Endodermal cell (in vitro differentiated cells): ENCODE measurements at regions not wholly inside any gene's neighbourhood (a gene's known extent, or its start where the extent isn't known, plus 50 kb on each side); places are given as distances from the start of the nearest gene placed in this dataset.

ENCODE experiments used
- DNase-seq: peaks from one replicate; pipeline ENCODE4 v3.0.0-alpha.2; 2017
- H3K27ac ChIP-seq: 2 replicates; pipeline ENCODE4 v1.5.1; 2013; ENCODE audit warnings: mild to moderate bottlenecking, low read depth, low read length, moderate library complexity
- H3K27me3 ChIP-seq: 2 replicates; pipeline ENCODE4 v1.6.1; 2013; ENCODE audit warnings: mild to moderate bottlenecking, low read length, moderate library complexity; ENCODE audit not compliant: insufficient read depth, control insufficient read depth, poor library complexity, severe bottlenecking
- H3K36me3 ChIP-seq: 2 replicates; pipeline ENCODE4 v1.7.0; 2013; ENCODE audit warnings: mild to moderate bottlenecking, low read length, moderate library complexity; ENCODE audit not compliant: control insufficient read depth, insufficient read depth
- H3K4me1 ChIP-seq: one replicate; pipeline ENCODE4 v1.7.0; 2013; ENCODE audit warnings: low read length; ENCODE audit not compliant: control insufficient read depth, insufficient read depth
- H3K4me3 ChIP-seq: 2 replicates; pipeline ENCODE4 v1.5.1; 2013; ENCODE audit warnings: mild to moderate bottlenecking, low read length, moderate library complexity
- H3K9ac ChIP-seq: 2 replicates; pipeline ENCODE4 v1.6.1; 2013; ENCODE audit warnings: mild to moderate bottlenecking, low read length, moderate library complexity; ENCODE audit not compliant: poor library complexity, severe bottlenecking; ENCODE audit errors: extremely low read depth
- H3K9me3 ChIP-seq: 2 replicates; pipeline ENCODE4 v1.6.1; 2013; ENCODE audit warnings: mild to moderate bottlenecking, low read length, moderate library complexity; ENCODE audit not compliant: control insufficient read depth
- H3K27ac Mint-ChIP-seq: 2 replicates; pipeline ENCODE4 v1.8.0; 2020; ENCODE audit warnings: mixed read lengths
- H3K27me3 Mint-ChIP-seq: 2 replicates; pipeline ENCODE4 v1.8.0; 2021; ENCODE audit warnings: mild to moderate bottlenecking, mixed read lengths; ENCODE audit not compliant: insufficient read depth
- H3K36me3 Mint-ChIP-seq: 2 replicates; pipeline ENCODE4 v1.8.0; 2020; ENCODE audit warnings: low read depth, mixed read lengths
- H3K4me1 Mint-ChIP-seq: 2 replicates; pipeline ENCODE4 v1.8.0; 2020; ENCODE audit warnings: mixed read lengths
- H3K4me3 Mint-ChIP-seq: 2 replicates; pipeline ENCODE4 v1.8.0; 2020; ENCODE audit warnings: mild to moderate bottlenecking, moderate library complexity, mixed read lengths
- H3K9me3 Mint-ChIP-seq: 2 replicates; pipeline ENCODE4 v1.8.0; 2020; ENCODE audit warnings: mild to moderate bottlenecking, mixed read lengths
- WGBS, 2 experiments: methylation state at CpG; one replicate each; pipeline versions ENCODE4 v1.1.5 to v1.1.7; 2013; ENCODE audit warnings: missing lambda C conversion rate in 2 of 2, mixed read lengths in 1 of 2; ENCODE audit not compliant: insufficient coverage in 1 of 2, insufficient read length in 1 of 2; 5-methylcytosine and 5-hydroxymethylcytosine counted together
- TF ChIP-seq, protein P1 (sequence below): fragments of 200-600 bp; sonication (generic); conservative IDR thresholded peaks from 2 replicates; pipeline ENCODE4 v1.5.0; 2021; ENCODE audit warnings: antibody characterized with exemption, mild to moderate bottlenecking

DNA sequence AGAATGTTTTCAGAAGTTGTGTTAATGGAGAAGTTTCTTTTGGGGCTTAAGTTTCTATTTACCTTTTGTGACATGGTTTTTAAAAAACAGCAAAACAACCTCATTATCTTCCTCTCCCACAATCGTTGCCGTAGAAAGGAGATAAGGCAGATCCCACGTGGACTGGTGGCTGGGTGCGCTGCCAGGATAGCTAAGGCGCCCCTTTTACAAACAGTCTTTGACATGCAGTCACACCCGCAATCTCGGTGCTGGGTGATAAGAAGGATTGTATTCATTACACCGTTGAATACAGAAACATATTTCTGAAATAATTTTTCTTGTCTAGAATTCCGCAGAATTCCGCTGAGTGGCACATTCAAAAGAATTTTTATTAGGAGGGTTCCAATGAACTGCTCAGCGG lies 271.1 kb downstream of the UQCRFS1 start:
- Histone ChIP-seq H3K4me3 (no peak overlapping the region), H3K9ac (no peak overlapping the region), H3K36me3 (no peaks in the 10 kb centered on the region), H3K27ac (no peak overlapping the region), H3K27me3 (no peaks in the 10 kb centered on the region), H3K4me1 (no peaks in the 10 kb centered on the region), H3K9me3 (no peaks in the 10 kb centered on the region)
- no peaks in the 10 kb centered on the region for H3K36me3 Mint-ChIP-seq
- H3K27ac Mint-ChIP-seq, result no peak overlapping the region
- 91 to 96% methylated on average over 9 to 11 of the region's 11 CpGs for WGBS, 2 experiments
- H3K4me1 Mint-ChIP-seq, result peaks cover 7% of the 10 kb centered on the region
- H3K27me3 Mint-ChIP-seq, result peaks cover 15% of the 10 kb centered on the region
- no peak overlapping the region for H3K4me3 Mint-ChIP-seq
- TF ChIP-seq, protein P1, sequence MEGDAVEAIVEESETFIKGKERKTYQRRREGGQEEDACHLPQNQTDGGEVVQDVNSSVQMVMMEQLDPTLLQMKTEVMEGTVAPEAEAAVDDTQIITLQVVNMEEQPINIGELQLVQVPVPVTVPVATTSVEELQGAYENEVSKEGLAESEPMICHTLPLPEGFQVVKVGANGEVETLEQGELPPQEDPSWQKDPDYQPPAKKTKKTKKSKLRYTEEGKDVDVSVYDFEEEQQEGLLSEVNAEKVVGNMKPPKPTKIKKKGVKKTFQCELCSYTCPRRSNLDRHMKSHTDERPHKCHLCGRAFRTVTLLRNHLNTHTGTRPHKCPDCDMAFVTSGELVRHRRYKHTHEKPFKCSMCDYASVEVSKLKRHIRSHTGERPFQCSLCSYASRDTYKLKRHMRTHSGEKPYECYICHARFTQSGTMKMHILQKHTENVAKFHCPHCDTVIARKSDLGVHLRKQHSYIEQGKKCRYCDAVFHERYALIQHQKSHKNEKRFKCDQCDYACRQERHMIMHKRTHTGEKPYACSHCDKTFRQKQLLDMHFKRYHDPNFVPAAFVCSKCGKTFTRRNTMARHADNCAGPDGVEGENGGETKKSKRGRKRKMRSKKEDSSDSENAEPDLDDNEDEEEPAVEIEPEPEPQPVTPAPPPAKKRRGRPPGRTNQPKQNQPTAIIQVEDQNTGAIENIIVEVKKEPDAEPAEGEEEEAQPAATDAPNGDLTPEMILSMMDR, result no peak
- DNase-seq, result no peak
- H3K9me3 Mint-ChIP-seq, result no peaks in the 10 kb centered on the region

DNA sequence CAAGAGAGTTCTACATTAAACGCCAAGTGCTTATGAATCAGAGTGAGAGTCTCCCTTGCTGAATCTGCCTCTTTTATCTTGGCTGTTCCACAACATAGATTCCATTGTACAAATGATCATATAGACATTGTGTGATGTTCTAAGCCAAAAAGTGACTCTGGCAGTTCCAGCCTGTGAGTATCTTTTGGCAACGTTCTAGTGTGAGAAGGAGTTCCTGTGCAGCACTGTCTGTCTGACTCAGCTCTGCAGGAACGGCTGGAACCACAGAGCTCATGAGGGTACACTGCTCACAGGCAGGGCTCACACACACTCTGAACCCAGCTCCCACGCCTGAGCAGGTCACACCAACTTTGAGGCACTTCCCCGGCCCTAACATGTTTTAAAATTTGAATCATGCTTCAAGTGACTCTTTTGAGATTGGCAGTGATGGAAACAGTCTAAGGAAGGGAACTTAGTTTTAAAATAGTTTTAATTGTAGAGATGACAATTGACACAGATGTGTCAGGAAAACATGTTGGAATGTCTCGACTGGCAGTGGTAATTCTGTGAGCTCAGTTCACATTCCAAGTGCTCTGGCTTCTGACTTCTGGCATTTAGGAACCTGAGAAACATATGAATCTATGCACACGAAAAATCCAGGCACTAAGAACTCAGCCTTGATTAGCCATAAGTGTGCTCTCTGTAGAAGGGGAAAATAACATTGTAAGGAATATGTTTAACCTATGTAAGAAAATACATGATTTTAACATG lies 272.0 kb downstream of the UQCRFS1 start:
- H3K4me3 Mint-ChIP-seq, result no peak overlapping the region
- TF ChIP-seq, protein P1, result no peak
- H3K9me3 Mint-ChIP-seq, result no peaks in the 10 kb centered on the region
- Histone ChIP-seq H3K36me3 (no peaks in the 10 kb centered on the region), H3K9ac (no peak overlapping the region), H3K4me1 (no peaks in the 10 kb centered on the region), H3K27ac (no peak overlapping the region), H3K9me3 (no peaks in the 10 kb centered on the region), H3K27me3 (no peaks in the 10 kb centered on the region), H3K4me3 (no peak overlapping the region)
- H3K36me3 Mint-ChIP-seq, result no peaks in the 10 kb centered on the region
- WGBS, 2 experiments, result 81 to 89% methylated on average over 4 to 7 of the region's 7 CpGs
- peaks cover 2% of the 10 kb centered on the region for H3K4me1 Mint-ChIP-seq
- H3K27ac Mint-ChIP-seq, result no peak overlapping the region
- H3K27me3 Mint-ChIP-seq, result peaks cover 15% of the 10 kb centered on the region
- peak; percentile 16 for DNase-seq

DNA sequence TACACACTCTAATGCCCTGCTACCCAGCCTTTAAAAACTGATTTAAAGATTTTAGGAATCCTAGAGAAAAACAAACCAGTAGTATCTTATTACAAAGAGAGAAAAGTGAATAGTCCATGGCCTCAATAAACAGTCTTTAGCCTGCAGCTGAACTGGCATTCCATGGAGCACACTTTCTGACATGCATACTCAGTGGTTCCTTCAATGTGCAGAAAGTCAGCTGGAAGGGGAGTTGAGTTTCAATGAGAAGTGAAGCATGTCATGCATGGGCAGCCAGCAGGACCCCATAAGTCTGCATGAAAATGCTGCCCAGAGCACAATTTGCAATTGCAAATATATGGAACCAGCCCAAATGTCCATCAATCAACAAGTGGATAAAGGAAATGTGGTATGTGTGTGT lies 273.7 kb downstream of the UQCRFS1 start:
- DNase-seq, result peak; percentile 5
- no peak overlapping the region for H3K27ac Mint-ChIP-seq
- H3K4me3 Mint-ChIP-seq, result no peak overlapping the region
- no peaks in the 10 kb centered on the region for H3K27me3 ChIP-seq
- H3K4me1 Mint-ChIP-seq, result no peaks in the 10 kb centered on the region
- no peak overlapping the region for H3K4me3 ChIP-seq
- no peaks in the 10 kb centered on the region for H3K9me3 Mint-ChIP-seq
- TF ChIP-seq, protein P1, result no peak
- H3K27ac ChIP-seq, result no peak overlapping the region
- no peaks in the 10 kb centered on the region for H3K36me3 Mint-ChIP-seq
- H3K27me3 Mint-ChIP-seq, result peaks cover 5% of the 10 kb centered on the region
- no peak overlapping the region for H3K9ac ChIP-seq
- no peaks in the 10 kb centered on the region for H3K9me3 ChIP-seq
- no peaks in the 10 kb centered on the region for H3K4me1 ChIP-seq
- no peaks in the 10 kb centered on the region for H3K36me3 ChIP-seq
